GM19239 (cell line): ENCODE measurements at regions not wholly inside any gene's neighbourhood (a gene's known extent, or its start where the extent isn't known, plus 50 kb on each side); places are given as distances from the start of the nearest gene placed in this dataset.

Experiments used
- DNase-seq: peaks from one replicate; pipeline ENCODE4 v3.0.0; 2011; ENCODE audit warnings: low spot score; ENCODE audit not compliant: insufficient read length
- FAIRE-seq: peaks from 2 replicates; lab custom pipeline; 2011; peaks lifted over from hg19 to GRCh38; lab: Jason Lieb, UNC

DNA sequence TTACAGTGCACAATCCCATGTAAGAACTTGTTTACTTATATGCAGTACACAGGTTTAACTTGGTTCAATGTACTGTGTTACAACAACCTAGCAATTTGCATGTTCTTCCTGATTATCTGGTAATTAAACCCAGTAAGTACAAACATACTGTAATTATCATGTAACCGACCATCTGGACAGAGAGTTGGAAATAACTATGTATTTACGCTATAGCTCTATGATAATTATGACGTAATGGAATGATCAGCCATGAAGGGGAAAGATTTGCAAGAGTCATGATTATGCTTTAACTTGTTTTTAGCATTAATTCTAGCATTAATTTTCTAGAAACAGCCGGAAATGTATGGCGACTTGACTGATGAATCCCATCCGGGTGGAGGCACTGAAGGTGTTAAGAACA is 74.8 kb upstream of the SALL1 start:
- DNase-seq: no peak
- FAIRE-seq: no peak

DNA sequence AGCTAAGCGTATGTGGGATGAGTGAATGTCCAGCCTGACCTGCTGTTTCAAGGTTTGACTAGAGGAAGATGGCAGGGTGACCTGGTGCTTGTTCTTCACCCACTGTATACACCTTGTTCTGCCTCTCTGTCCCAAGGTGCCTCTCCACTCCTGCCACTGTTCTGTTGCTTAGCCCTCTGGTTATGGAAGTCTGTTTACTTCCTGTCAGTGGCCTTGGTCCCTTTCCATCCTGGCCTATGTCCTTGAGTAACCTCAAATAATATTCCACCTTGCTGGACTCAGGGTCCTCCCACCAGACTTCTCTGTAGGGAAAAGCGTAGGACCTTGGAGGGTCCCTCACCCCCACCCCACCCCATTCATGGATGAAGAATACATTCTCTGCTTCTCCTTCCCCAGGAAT is 73.2 kb upstream of the SALL1 start:
- DNase-seq: no peak
- FAIRE-seq: no peak

DNA sequence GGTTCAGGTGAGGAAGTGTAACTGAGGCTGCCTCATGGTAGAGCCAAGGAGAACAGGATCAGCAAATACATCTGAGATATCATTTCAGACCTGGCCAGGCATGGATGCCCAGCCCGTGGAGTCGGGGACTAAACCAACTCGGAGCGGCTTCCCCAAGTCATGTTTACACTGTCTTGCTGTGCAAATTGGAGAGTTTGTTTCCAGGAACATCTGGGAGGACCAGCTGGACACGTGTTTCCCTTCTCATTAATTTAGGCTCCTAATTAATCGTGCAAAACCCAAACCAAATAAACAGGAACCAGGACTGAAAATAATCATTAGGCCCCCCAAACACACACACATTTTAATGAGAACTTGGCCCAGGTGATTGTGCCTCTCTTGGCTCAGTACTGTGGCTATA is 70.9 kb upstream of the SALL1 start:
- no peak for DNase-seq
- FAIRE-seq: no peak

DNA sequence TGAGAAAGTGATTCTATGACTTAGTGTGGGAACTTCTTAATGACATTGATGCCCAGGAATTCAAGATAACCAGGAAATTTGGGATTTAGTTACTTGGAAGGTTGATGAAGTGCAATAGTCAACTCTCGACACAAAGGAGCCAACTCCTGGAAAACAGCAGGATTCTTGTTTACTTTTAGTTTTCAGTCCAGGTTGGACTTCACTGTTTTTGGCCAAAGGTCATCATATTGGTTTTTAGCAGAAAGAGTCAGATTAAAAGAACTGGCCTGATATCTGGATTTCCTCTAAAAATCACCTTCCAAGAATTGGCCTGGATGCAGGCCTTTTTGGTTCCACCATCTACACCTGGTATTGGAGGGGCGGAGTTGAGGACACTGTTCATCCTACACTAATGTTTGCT is 60.1 kb upstream of the SALL1 start:
- no peak for FAIRE-seq
- DNase-seq: no peak

DNA sequence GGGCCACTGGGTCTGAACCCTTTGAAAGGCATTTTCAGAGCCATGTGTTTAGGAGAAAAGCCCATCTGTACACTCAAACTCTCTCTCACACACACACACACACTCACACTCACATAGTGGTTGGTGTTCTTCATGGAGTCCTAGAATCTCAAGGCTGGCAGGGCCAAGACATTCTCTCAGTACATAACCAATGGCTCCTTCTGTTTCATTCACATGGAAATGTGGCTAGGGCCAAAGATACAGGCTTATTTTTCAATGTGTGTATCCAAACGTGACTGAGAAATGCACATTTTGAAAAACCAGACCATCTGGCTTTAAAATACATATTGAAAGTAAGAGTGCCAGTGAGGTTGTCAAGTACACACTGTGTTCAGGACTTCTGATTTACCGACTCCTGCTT is 59.0 kb upstream of the SALL1 start:
- DNase-seq (no peak), FAIRE-seq (no peak)

DNA sequence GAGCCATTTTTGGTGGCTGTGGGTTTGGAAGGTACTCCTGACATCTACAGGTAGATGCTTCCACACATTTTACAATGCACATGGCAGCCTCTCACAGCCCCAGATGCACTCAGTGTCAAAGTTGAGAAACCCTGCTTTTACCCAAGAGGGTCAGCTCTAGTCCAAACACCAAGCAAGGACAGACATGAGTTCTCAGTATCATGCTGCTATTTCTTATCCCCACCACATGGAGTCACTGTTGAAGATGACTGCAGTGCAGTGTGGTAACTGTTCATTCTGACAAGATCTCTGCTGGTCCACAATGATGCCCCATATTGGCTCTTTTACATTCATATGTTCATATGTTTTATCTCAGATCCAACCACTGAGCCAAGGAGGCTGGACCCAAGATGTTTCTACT is 50.5 kb upstream of the SALL1 start:
- DNase-seq (no peak), FAIRE-seq (no peak)
